ENCODE measurements at regions not wholly inside any gene's neighbourhood (a gene's known extent, or its start where the extent isn't known, plus 50 kb on each side); places are given as distances from the start of the nearest gene placed in this dataset.

DNA sequence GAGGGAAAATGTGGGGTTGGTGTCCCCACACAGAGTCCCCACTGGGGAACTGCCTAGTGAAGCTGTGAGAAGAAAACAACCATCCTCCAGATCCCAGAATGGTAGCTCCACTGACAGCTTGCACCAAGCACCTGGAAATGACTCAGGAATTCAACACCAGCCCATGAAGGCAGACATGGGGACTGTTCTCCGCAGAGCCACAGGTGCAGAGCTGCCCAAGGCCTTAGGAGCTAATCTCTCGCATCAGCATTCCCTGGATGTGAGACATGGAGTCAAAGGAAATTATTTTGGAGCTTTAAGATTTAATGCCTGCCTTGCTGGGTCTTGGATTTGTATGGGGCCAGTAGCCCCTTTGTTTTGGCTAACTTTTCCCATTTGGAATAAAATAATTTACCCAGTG is 367.9 kb downstream of the FAM133A start:
- TF ChIP-seq, protein P1, sequence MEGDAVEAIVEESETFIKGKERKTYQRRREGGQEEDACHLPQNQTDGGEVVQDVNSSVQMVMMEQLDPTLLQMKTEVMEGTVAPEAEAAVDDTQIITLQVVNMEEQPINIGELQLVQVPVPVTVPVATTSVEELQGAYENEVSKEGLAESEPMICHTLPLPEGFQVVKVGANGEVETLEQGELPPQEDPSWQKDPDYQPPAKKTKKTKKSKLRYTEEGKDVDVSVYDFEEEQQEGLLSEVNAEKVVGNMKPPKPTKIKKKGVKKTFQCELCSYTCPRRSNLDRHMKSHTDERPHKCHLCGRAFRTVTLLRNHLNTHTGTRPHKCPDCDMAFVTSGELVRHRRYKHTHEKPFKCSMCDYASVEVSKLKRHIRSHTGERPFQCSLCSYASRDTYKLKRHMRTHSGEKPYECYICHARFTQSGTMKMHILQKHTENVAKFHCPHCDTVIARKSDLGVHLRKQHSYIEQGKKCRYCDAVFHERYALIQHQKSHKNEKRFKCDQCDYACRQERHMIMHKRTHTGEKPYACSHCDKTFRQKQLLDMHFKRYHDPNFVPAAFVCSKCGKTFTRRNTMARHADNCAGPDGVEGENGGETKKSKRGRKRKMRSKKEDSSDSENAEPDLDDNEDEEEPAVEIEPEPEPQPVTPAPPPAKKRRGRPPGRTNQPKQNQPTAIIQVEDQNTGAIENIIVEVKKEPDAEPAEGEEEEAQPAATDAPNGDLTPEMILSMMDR (IDR thresholded peaks at IDR 0.05; ENCODE audit: insufficient read depth, low read depth, low read length), result no peak
- no peak for TF ChIP-seq EZH2 (IDR thresholded peaks at IDR 0.05; ENCODE audit: insufficient read depth, low read length)

All from astrocyte (in vitro differentiated cells and primary cell).